ENCODE measurements at regions not wholly inside any gene's neighbourhood (a gene's known extent, or its start where the extent isn't known, plus 50 kb on each side); places are given as distances from the start of the nearest gene placed in this dataset.
A peak's percentile ranks its signal among the peaks of the same experiment; 100 is the strongest.

GRCh38 chr17:77602062-77602746 is 356.3 kb upstream of the TNRC6C start:
- DNase-seq (ENCODE audit: low read depth in 2 of 2): no peak

DNA sequence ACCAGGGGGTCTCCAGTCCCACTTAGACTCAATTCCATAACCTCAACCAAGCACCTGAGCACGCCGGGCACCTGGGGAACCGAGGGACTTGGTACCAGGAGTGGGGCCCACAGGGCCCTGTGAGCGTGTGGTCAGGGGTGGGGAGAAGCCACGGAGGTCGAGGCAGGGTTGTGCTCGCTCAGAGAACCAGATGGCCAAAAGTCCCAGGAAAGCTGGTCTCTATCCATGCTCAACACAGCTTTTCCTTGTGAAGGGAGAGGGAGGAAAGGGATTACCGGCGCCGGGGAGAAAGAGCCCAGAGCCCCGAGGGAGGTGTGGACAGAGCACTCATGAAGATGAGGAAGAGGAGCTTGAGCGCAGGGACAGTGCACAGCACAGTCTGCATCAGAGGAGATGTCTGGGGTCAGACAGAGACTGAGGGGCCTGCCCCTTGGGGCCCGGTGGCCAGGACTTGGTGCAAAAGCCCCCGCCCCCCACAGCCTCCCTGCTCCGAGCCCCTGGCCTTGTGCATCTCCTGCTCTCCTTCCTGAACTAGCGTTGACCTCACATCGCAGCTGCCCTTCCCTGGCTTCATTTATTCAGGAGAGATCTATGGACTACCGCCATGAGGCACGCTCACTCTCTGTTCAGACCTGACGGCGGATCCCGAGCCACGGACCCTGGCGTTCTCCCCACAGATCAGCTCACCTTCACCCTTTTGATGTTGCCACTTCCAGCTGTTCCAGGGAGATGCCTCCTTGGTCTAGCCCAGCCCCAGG is 355.4 kb upstream of the TNRC6C start:
- no peak for DNase-seq (ENCODE audit: low read depth in 2 of 2)

DNA sequence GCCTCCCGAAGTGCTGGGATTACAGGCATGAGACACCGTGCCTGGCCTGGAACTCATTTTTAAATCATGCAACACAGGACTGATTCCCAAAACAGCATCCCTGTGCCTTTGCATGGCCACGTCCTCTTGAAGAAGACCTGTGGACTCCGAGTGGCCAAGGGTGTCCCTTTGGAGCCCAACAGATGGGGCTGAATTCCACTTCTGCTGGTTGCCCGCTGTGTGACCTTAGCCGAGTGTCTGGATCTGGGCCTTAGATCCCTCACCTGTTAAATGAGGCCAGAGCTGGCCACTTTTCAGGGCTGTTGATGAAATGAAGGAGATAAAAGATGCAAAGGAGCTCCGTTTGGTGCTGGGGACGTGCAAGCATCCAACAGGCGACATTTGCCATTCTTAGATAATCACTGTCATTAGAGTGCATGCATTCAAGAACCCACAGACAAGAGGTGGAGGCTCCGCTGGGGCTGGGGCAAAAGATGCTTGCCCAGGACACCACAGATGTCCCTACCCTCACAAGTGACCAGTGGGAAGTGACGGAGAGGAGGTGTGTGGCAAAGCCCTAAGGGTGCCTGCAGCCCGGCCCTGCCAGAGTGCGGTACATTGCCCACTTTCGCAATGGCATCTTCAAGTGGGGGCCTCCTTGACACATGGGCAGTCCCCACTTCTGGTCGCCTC is 354.1 kb upstream of the TNRC6C start:
- DNase-seq (ENCODE audit: low read depth in 2 of 2): no peak

DNA sequence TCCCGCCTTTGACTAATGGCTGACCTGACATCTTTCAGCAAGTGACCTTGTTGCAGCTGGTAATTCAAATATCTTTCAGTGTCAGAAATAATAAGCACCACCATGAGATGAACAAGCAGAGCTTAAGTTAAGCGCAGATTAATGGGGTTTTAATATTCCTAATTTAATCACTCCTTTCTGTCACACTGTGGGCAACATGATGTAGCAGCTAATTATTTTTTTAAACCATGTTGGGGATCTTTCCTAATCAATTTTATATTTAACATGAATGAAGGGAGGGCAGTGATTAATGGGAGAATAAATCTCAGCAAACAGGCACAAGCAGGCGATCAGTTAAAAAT is 353.6 kb upstream of the TNRC6C start:
- no peak for DNase-seq (ENCODE audit: low read depth in 2 of 2)

DNA sequence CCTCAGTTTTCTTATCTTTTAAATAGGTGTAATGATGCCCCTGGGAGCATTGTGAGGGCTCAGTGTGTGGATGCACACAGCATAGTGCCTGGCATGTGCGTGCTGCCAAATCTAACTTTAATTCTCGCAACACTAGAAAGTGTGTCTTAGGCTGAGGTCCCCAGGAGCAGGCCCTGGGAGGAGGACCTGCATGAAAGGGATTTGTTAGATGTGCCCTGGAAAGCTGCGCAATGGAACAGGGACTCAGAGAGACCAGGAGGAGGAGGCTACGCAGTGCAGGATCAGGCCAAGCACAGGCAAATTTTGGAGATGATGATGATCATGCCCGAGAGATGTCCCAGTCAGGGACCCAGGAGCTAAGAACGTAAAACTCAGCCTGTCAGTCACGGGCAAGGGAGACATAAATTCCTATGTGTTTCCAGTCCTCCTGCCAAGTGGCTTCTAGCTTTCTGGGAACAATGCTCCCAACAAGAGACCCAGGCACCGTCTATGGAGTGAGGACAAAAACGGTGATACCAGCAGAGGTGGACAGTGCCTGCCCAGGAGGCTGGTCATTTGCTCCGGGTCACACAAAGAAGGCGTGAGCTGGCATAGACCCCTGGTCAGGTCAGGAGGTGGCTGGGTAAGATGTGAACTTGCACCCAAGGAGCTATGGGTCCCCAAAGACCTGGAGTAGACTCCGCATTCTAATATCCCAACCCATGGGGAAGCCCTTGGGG is 352.2 kb upstream of the TNRC6C start:
- DNase-seq (ENCODE audit: low read depth in 2 of 2): no peak

GRCh38 chr17:77606865-77607210 is 351.7 kb upstream of the TNRC6C start:
- no peak for DNase-seq (ENCODE audit: low read depth in 2 of 2)

DNA sequence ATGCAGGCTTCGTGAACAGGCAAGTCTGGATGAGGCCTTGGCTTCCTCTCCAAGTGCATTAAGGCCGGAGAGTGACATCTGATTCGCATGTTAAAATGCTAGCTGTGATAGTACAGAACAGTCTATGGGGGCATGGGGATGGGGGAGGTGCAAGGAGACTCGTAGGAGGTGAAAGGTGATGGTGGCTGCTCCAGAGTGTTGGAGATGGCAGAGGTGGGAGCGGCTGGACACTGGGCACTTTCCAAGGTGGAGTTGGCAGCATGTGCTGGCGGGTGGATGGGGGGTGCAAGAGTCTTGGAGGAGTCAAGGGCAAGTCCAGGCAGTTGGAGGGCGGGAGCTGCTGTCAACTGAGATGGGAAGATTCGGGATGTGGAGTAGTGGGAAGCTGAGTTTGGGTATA is 350.9 kb upstream of the TNRC6C start:
- no peak for DNase-seq (ENCODE audit: low read depth in 2 of 2)

GRCh38 chr17:77608431-77608830 is 350.1 kb upstream of the TNRC6C start:
- DNase-seq (ENCODE audit: low read depth in 2 of 2): no peak

- DNase-seq (ENCODE audit: low read depth in 2 of 2): peak; percentile 33 to 43
Observed at GRCh38 chr17:77609553-77610517, 348.7 kb upstream of the TNRC6C start.

GRCh38 chr17:77610518-77610893 is 348.0 kb upstream of the TNRC6C start:
- DNase-seq (ENCODE audit: low read depth in 2 of 2): no peak

DNA sequence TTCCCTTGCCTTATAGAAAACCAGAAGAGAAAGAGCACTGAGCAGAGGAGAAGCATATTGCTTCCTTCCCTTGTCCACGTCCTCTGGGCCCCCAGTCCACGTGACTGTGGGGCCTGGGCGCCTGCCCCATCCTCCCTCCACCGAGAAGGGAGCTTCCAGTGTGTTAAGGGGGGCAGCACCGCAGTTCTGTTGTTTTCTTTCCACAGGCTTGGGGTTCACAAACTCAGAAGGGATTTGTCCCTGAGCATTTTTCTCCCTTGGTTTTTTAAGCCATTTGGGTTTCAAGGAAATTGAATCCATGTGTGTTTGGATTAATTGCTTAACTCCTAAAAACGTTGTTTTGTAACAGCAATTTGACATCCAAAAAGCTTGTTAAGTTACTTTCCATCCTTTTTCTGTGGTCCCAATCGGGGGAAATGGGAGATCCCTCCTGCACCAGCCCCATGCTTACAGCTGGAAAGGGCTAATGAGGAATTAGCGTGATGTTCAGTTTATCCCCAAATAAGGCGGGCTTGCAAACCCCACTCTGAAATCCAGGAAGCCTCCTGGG is 347.5 kb upstream of the TNRC6C start:
- DNase-seq (ENCODE audit: low read depth in 2 of 2): no peak

- no peak for DNase-seq (ENCODE audit: low read depth in 2 of 2)
Observed at GRCh38 chr17:77611791-77612502, 346.6 kb upstream of the TNRC6C start.

DNA sequence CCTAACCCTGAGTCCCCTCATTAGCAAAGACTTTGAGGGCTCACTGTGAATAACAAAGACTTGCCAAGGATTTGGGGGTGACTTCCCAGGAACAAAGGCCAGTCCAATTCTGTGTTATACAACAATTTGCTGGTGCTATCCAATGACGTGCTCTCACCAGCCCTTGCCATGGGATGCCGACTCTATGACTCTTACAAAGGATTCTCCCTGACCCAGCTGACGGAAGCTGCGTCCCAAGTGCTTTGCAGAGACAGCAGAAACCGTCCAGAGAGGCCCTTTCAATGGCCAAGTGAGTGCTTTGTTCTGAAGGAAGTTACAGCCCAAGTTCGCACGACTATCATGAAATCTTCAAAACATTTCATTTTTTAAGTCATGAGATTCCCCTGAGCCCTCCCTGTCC is 345.3 kb upstream of the TNRC6C start:
- no peak for DNase-seq (ENCODE audit: low read depth in 2 of 2)

DNA sequence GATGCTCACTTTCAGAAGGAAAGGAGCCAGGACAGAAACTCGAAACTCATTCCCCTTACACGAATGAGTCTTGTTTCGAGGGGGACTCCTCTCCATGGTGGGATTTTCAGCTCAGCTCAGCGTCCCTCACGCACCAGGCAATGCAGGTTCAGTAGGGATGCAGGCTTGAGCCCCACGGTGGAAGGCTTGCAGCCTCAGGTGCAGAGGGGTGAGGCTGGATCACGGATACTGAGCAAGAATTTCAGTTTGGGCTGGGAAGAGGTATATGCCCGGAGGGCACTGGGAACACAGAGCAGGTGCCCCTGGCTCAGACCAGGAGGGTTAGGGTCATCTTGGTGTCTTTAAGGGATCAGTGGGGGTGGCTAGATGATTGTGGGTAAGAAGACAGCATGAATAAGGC is 344.9 kb upstream of the TNRC6C start:
- DNase-seq (ENCODE audit: low read depth in 2 of 2): no peak

DNA sequence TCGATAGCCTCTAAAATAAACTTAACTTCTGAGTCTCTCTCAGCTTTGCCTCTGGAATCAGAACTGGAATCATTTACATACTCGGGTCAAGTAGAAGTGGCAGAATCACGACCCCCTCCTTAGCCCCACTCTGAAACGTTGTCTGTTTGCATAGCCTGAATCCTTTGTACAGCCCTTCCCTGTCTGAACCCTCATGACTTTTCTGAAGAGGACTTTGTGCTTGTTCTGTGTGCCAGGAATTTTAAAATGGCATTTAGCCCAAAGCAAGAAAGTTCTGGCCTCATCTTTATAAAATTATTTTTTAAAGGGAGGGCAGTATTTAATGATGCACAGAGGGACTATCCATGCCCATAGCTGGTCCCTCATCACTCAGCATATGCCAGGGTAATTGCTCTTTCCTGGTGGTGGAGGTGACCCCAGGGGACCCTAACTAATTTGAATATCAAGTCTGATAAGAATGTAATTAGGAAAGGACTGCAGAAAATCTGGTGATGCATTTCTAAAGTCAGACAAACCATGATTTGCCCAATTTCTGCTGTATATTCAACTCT is 342.7 kb upstream of the TNRC6C start:
- no peak for DNase-seq (ENCODE audit: low read depth in 2 of 2)

GRCh38 chr17:77616254-77616731 is 342.2 kb upstream of the TNRC6C start:
- no peak for DNase-seq (ENCODE audit: low read depth in 2 of 2)

DNA sequence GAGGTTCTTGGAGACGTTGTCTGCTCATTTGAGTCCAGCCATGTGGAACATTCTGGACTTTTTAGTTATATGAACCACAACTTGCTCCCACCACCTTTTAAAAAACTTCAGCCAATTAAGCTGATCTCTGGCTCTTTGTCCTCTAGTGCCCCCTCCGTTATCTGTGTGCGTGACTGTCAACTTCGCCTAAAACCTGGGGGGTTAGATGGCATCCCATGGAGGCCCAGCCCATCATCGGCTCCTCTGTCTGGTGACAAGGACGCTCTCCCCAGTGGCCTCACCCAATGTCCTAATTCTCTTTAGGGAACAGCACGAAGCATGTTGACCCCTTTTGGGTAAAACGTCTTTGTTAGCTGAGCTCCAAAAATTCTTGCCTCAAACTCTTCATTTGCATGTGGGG is 341.0 kb upstream of the TNRC6C start:
- no peak for DNase-seq (ENCODE audit: low read depth in 2 of 2)

- no peak for DNase-seq (ENCODE audit: low read depth in 2 of 2)
Observed at GRCh38 chr17:77618173-77618572, 340.3 kb upstream of the TNRC6C start.

DNA sequence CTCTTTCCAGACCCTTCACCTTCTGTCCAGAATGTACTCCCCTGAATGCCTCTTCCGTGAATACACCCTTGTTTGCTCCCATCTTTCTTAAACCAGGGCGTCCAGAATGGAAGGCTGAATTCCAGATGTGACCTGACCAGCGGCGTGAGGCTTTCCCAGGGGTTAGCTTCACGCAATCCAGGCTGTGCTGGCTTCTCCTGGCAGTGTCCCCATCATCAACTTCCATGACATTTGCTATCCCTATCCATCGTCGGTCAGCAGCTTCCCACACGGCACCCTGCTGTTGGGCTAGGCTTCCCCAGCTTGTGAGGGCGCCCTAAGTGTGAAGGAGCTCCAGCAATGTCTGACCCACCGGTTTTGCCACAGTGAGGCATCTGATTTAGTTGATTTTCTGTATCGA is 339.8 kb upstream of the TNRC6C start:
- no peak for DNase-seq (ENCODE audit: low read depth in 2 of 2)

- DNase-seq (ENCODE audit: low read depth in 2 of 2): no peak
Observed at GRCh38 chr17:77619326-77619725, 339.2 kb upstream of the TNRC6C start.

Data from activated CD4-positive, alpha-beta T cell treated with anti-CD3 and anti-CD28 coated beads for 24 hours (primary cell).